Superior temporal gyrus (tissue), 1 donor: ENCODE measurements at regions not wholly inside any gene's neighbourhood (a gene's known extent, or its start where the extent isn't known, plus 50 kb on each side); places are given as distances from the start of the nearest gene placed in this dataset.
"Not testable (repeated sequence)": the region's sequence is repeated elsewhere in the genome, so short reads cannot be mapped to it uniquely, and the experiment has no call there.

ENCODE experiments used
- DNase-seq: peaks from one replicate; pipeline ENCODE4 v3.0.0-alpha.2; 2016; ENCODE audit errors: extremely low spot score

GRCh38 chr9:79382458-79382857 lies 189.3 kb upstream of the TLE4 start:
- no peak for DNase-seq

GRCh38 chr9:79383096-79383495 lies 188.7 kb upstream of the TLE4 start:
- no peak for DNase-seq

GRCh38 chr9:79384091-79384490 lies 187.7 kb upstream of the TLE4 start:
- DNase-seq, result no peak

GRCh38 chr9:79384501-79384900 lies 187.3 kb upstream of the TLE4 start:
- no peak for DNase-seq

- DNase-seq, result no peak
Measured at GRCh38 chr9:79387101-79387835, 184.5 kb upstream of the TLE4 start.

- no peak for DNase-seq
Measured at GRCh38 chr9:79390077-79390698, 181.6 kb upstream of the TLE4 start.

GRCh38 chr9:79390781-79391770 lies 180.7 kb upstream of the TLE4 start:
- DNase-seq, result no peak

GRCh38 chr9:79395228-79395627 lies 176.5 kb upstream of the TLE4 start:
- DNase-seq, result no peak

- peak; percentile 9 for DNase-seq
Measured at GRCh38 chr9:79395755-79396154, 176.0 kb upstream of the TLE4 start.

- no peak for DNase-seq
Measured at GRCh38 chr9:79396168-79396567, 175.6 kb upstream of the TLE4 start.

- DNase-seq, result no peak
Measured at GRCh38 chr9:79403495-79403894, 168.3 kb upstream of the TLE4 start.

GRCh38 chr9:79408200-79408599 lies 163.6 kb upstream of the TLE4 start:
- DNase-seq, result no peak

GRCh38 chr9:79408617-79409016 lies 163.1 kb upstream of the TLE4 start:
- DNase-seq, result no peak

- DNase-seq, result no peak
Measured at GRCh38 chr9:79409182-79409823, 162.5 kb upstream of the TLE4 start.

- DNase-seq, result no peak
Measured at GRCh38 chr9:79425840-79426239, 145.9 kb upstream of the TLE4 start.

- DNase-seq, result no peak
Measured at GRCh38 chr9:79428422-79428821, 143.3 kb upstream of the TLE4 start.

GRCh38 chr9:79430619-79431018 lies 141.1 kb upstream of the TLE4 start:
- DNase-seq, result no peak

- no peak for DNase-seq
Measured at GRCh38 chr9:79431019-79431679, 140.6 kb upstream of the TLE4 start.

- no peak for DNase-seq
Measured at GRCh38 chr9:79432485-79432884, 139.3 kb upstream of the TLE4 start.

- no peak for DNase-seq
Measured at GRCh38 chr9:79433703-79434102, 138.1 kb upstream of the TLE4 start.

GRCh38 chr9:79439221-79439620 lies 132.5 kb upstream of the TLE4 start:
- not testable (repeated sequence) for DNase-seq
